ENCODE measurements at regions not wholly inside any gene's neighbourhood (a gene's known extent, or its start where the extent isn't known, plus 50 kb on each side); places are given as distances from the start of the nearest gene placed in this dataset.

DNA sequence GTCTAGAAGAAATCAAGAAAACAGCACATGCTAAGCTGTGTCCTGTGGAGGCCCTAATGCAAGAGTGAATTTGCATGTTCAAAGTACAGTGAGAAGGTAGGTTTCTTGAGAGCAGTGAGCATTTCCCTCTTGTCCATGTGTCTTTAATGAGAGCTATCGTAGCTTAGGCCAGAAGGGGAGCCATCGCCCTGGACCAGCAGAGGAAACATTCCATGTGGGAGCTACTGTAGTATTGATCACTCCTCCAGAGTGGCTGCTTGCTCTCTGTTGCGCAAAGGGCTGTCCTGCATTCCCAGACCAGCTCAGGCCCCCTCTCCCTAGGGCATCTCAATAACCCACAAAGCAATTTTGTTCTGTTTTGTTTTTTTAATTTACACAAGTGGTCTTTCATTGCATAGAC is 950.1 kb downstream of the CNTNAP5 start:
- BruUV-seq (replicated peaks), result no TSS peak

More for the DNA sequence above, 950.1 kb downstream of the CNTNAP5 start:
- H3K18ac ChIP-seq (ENCODE audit: low read depth, low read length), result no peak overlapping the region
- no peak for DNase-seq
- TF ChIP-seq RFX5 (IDR thresholded peaks at IDR 0.05; ENCODE audit: low read depth, low read length), result no peak
- TF ChIP-seq, protein P1, sequence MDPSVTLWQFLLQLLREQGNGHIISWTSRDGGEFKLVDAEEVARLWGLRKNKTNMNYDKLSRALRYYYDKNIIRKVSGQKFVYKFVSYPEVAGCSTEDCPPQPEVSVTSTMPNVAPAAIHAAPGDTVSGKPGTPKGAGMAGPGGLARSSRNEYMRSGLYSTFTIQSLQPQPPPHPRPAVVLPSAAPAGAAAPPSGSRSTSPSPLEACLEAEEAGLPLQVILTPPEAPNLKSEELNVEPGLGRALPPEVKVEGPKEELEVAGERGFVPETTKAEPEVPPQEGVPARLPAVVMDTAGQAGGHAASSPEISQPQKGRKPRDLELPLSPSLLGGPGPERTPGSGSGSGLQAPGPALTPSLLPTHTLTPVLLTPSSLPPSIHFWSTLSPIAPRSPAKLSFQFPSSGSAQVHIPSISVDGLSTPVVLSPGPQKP (IDR thresholded peaks at IDR 0.05; ENCODE audit: borderline replicate concordance, low read depth, low read length), result no peak
- TF ChIP-seq MXI1 (IDR thresholded peaks at IDR 0.05; ENCODE audit: borderline replicate concordance, low read depth, low read length), result no peak
- TF ChIP-seq FOS (IDR thresholded peaks at IDR 0.05; ENCODE audit: low read depth, low read length), result no peak
- TF ChIP-seq RAD21 (IDR thresholded peaks at IDR 0.05; ENCODE audit: low read length), result no peak
- no peak for TF ChIP-seq POLR2A (IDR thresholded peaks at IDR 0.05; ENCODE audit: low read depth, low read length)
- TF ChIP-seq MAZ (IDR thresholded peaks at IDR 0.05; ENCODE audit: borderline replicate concordance, low read depth, low read length), result no peak
- no peak for TF ChIP-seq MAFK (IDR thresholded peaks at IDR 0.05; ENCODE audit: low read depth, low read length)
- TF ChIP-seq, protein P2, sequence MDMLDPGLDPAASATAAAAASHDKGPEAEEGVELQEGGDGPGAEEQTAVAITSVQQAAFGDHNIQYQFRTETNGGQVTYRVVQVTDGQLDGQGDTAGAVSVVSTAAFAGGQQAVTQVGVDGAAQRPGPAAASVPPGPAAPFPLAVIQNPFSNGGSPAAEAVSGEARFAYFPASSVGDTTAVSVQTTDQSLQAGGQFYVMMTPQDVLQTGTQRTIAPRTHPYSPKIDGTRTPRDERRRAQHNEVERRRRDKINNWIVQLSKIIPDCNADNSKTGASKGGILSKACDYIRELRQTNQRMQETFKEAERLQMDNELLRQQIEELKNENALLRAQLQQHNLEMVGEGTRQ (IDR thresholded peaks at IDR 0.05; ENCODE audit: low read depth, low read length), result no peak
- no peak for TF ChIP-seq CHD1 (IDR thresholded peaks at IDR 0.05; ENCODE audit: low read depth, low read length)
- TF ChIP-seq SMC3 (IDR thresholded peaks at IDR 0.05; ENCODE audit: low read depth, low read length), result no peak
- TF ChIP-seq RCOR1 (IDR thresholded peaks at IDR 0.05; ENCODE audit: insufficient replicate concordance, low read length), result no peak
- TF ChIP-seq NFE2L2 (IDR thresholded peaks at IDR 0.05; ENCODE audit: low read depth, low read length), result no peak
- no peak for TF ChIP-seq CEBPB (IDR thresholded peaks at IDR 0.05; ENCODE audit: low read depth, low read length)
- no peak for TF ChIP-seq BHLHE40 (IDR thresholded peaks at IDR 0.05; ENCODE audit: low read depth, low read length)
- TF ChIP-seq, protein P3, sequence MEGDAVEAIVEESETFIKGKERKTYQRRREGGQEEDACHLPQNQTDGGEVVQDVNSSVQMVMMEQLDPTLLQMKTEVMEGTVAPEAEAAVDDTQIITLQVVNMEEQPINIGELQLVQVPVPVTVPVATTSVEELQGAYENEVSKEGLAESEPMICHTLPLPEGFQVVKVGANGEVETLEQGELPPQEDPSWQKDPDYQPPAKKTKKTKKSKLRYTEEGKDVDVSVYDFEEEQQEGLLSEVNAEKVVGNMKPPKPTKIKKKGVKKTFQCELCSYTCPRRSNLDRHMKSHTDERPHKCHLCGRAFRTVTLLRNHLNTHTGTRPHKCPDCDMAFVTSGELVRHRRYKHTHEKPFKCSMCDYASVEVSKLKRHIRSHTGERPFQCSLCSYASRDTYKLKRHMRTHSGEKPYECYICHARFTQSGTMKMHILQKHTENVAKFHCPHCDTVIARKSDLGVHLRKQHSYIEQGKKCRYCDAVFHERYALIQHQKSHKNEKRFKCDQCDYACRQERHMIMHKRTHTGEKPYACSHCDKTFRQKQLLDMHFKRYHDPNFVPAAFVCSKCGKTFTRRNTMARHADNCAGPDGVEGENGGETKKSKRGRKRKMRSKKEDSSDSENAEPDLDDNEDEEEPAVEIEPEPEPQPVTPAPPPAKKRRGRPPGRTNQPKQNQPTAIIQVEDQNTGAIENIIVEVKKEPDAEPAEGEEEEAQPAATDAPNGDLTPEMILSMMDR (conservative IDR thresholded peaks at IDR 0.05; ENCODE audit: low read depth, low read length), result no peak
- no peaks in the 10 kb centered on the region for H3K9me1 ChIP-seq (ENCODE audit: insufficient read depth, low read length)
- no peak overlapping the region for H3K4me2 ChIP-seq (ENCODE audit: low read depth, low read length)
- no peak overlapping the region for H2BK5ac ChIP-seq (ENCODE audit: low read depth, low read length, poor library complexity, severe bottlenecking)
- no peak overlapping the region for H3K27ac ChIP-seq (ENCODE audit: insufficient read depth, low read length)
- H2BK20ac ChIP-seq (ENCODE audit: low read depth, low read length), result no peak overlapping the region
- H3K36me3 ChIP-seq (ENCODE audit: control insufficient read depth, insufficient read depth, low read length), result no peaks in the 10 kb centered on the region
- no peak overlapping the region for H2AFZ ChIP-seq (replicated peaks; ENCODE audit: low read length, poor library complexity)
- intact Hi-C loops (cut with micrococcal nuclease), result no loop called here
- no peak overlapping the region for H3K4ac ChIP-seq (ENCODE audit: low read depth, low read length)
- no peak overlapping the region for H4K8ac ChIP-seq (ENCODE audit: low read depth in 2 of 2, low read length in 2 of 2)
- H4K91ac ChIP-seq (ENCODE audit: insufficient read depth, low read depth, low read length), result no peak overlapping the region
- no peak overlapping the region for H3K56ac ChIP-seq (ENCODE audit: extremely low read depth, insufficient read depth, low read length)
- WGBS, 2 experiments (ENCODE audit: extremely low coverage in 2 of 2, insufficient read length in 1 of 2), result no CpG with 5 or more reads among the region's 3 CpGs
- H2AK9ac ChIP-seq (replicated peaks; ENCODE audit: low read depth, low read length, poor library complexity), result no peak overlapping the region
- H2BK15ac ChIP-seq (ENCODE audit: low read depth, low read length), result no peak overlapping the region
- no peak overlapping the region for H2BK120ac ChIP-seq (ENCODE audit: low read depth, low read length)
- no peak overlapping the region for H3K9ac ChIP-seq (ENCODE audit: low read depth, low read length)
- POLR2A ChIA-PET (ENCODE audit: unreplicated experiment), result no interaction called here
- H4K5ac ChIP-seq (ENCODE audit: low read depth, low read length), result no peak overlapping the region
- CTCF ChIA-PET, result no interaction called here
- peaks cover 4% of the 10 kb centered on the region; the same call in 1 of the 2 replicates for H3K9me3 ChIP-seq (ENCODE audit: control insufficient read depth, insufficient read depth, low read length)
- dilution Hi-C loops (cut with HindIII; ENCODE audit: low sequenced_read_pairs, unreplicated experiment), result no loop called here
- in situ Hi-C loops (cut with MboI; ENCODE audit: low sequenced_read_pairs), result no loop called here
- no peaks in the 10 kb centered on the region for H3K79me1 ChIP-seq (ENCODE audit: low read depth in 1 of 2, low read length in 2 of 2)
- no peak for ATAC-seq (ENCODE audit: low read depth)
- H3K4me3 ChIP-seq (ENCODE audit: insufficient read depth, low read depth, low read length), result no peak overlapping the region
- H4K20me1 ChIP-seq (ENCODE audit: insufficient read depth, low read length), result no peaks in the 10 kb centered on the region
- H2AK5ac ChIP-seq (ENCODE audit: low read depth, low read length), result no peak overlapping the region
- no peaks in the 10 kb centered on the region for H3K27me3 ChIP-seq (ENCODE audit: control insufficient read depth, insufficient read depth, low read length)
- no peak overlapping the region for H3K23ac ChIP-seq (ENCODE audit: low read depth, low read length)
- H3K4me1 ChIP-seq (ENCODE audit: control insufficient read depth, insufficient read depth, low read length), result no peaks in the 10 kb centered on the region
- no peak overlapping the region for H3K14ac ChIP-seq (replicated peaks; ENCODE audit: low read depth, low read length)

Data from IMR-90 (cell line).